Upper lobe of right lung (tissue), 1 donor: ENCODE measurements at regions not wholly inside any gene's neighbourhood (a gene's known extent, or its start where the extent isn't known, plus 50 kb on each side); places are given as distances from the start of the nearest gene placed in this dataset.

Source experiments
- ATAC-seq: fragments of 200-7000 bp; cut with Tn5 transposase; one replicate; pipeline ENCODE4 v1.9.1; 2020; ENCODE audit warnings: mild to moderate bottlenecking, moderate library complexity
- DNase-seq: peaks from one replicate; pipeline ENCODE4 v3.0.0-alpha.2; 2020
- H3K27ac ChIP-seq: fragments of 200-600 bp; one replicate; pipeline ENCODE4 v1.8.0; 2022
- H3K27me3 ChIP-seq: fragments of 200-600 bp; one replicate; pipeline ENCODE4 v1.8.0; 2022; ENCODE audit warnings: mild to moderate bottlenecking
- H3K36me3 ChIP-seq: fragments of 200-600 bp; one replicate; pipeline ENCODE4 v1.8.0; 2022
- H3K4me1 ChIP-seq: fragments of 200-600 bp; one replicate; pipeline ENCODE4 v1.8.0; 2022
- H3K4me3 ChIP-seq: fragments of 200-600 bp; one replicate; pipeline ENCODE4 v1.8.0; 2022; ENCODE audit warnings: mild to moderate bottlenecking
- H3K9me3 ChIP-seq: fragments of 200-600 bp; one replicate; pipeline ENCODE4 v1.8.0; 2022
- intact Hi-C: fragments of 100-400 bp; cut with DNase I; formaldehyde crosslinking; loops from one replicate; pipeline ENCODE4 v1.11.0; 2022
- TF ChIP-seq, protein P1 (sequence below): fragments of 200-600 bp; IDR thresholded peaks from one replicate; pipeline ENCODE4 v1.8.0; 2022; ENCODE audit warnings: antibody characterized with exemption
- donor health status: DM: no; HTN: yes; CAD: no; lungs with severe emphysema.

DNA sequence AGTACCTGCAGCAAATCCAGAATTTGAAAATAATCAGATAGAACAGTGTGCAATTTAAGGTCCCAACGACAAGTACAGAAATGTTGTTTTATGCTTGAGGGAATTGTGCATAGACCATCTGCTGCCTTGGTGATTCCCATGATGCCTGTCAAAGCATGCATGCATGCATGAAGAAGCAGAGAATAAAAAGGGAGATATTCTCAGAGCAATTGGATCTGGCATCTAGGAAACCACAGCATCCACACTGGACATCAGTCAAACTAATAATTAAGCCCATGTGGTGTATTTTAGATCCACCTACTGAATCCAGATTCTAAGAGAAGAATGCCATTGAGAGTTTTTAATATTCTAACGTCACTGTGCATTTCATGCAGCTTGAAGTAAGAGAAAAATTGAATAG, 361.2 kb downstream of the FSIP2 start:
- TF ChIP-seq, protein P1, sequence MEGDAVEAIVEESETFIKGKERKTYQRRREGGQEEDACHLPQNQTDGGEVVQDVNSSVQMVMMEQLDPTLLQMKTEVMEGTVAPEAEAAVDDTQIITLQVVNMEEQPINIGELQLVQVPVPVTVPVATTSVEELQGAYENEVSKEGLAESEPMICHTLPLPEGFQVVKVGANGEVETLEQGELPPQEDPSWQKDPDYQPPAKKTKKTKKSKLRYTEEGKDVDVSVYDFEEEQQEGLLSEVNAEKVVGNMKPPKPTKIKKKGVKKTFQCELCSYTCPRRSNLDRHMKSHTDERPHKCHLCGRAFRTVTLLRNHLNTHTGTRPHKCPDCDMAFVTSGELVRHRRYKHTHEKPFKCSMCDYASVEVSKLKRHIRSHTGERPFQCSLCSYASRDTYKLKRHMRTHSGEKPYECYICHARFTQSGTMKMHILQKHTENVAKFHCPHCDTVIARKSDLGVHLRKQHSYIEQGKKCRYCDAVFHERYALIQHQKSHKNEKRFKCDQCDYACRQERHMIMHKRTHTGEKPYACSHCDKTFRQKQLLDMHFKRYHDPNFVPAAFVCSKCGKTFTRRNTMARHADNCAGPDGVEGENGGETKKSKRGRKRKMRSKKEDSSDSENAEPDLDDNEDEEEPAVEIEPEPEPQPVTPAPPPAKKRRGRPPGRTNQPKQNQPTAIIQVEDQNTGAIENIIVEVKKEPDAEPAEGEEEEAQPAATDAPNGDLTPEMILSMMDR = no peak

DNA sequence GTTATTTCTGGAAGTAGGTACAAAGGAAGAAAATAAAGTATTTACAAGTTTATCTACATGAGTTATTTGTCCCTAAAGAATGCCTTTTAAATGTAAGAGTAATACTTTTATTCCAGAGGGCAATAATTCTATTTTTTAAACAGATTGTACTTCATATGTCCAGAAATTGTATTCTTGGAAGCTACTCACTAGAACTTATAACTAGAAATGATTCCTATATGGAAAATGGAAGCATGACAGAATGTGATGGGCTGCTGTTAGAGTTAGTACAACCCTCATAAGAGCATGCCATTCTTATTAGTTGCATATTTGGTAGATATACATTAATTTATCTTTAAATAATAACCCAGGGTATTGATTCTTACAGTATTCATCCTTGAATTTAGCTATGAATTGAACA, 362.0 kb downstream of the FSIP2 start:
- Histone ChIP-seq H3K4me1 (no peaks in the 10 kb centered on the region), H3K9me3 (no peaks in the 10 kb centered on the region), H3K36me3 (no peaks in the 10 kb centered on the region), H3K27me3 (no peaks in the 10 kb centered on the region), H3K27ac (no peak overlapping the region), H3K4me3 (no peak overlapping the region)
- ATAC-seq = no peak
- TF ChIP-seq, protein P1 = no peak
- DNase-seq = no peak
- intact Hi-C loops = no loop called here

More for the DNA sequence above, 361.2 kb downstream of the FSIP2 start:
- no peaks in the 10 kb centered on the region for H3K9me3 ChIP-seq
- no peak overlapping the region for H3K4me3 ChIP-seq
- intact Hi-C loops = no loop called here
- ATAC-seq = no peak
- no peaks in the 10 kb centered on the region for H3K4me1 ChIP-seq
- no peaks in the 10 kb centered on the region for H3K27me3 ChIP-seq
- DNase-seq = no peak
- no peaks in the 10 kb centered on the region for H3K36me3 ChIP-seq
- no peak overlapping the region for H3K27ac ChIP-seq

GRCh38 chr2:186101616-186102015, 363.0 kb downstream of the FSIP2 start:
- no peaks in the 10 kb centered on the region for H3K36me3 ChIP-seq
- no peak overlapping the region for H3K4me3 ChIP-seq
- no peak for ATAC-seq
- TF ChIP-seq, protein P1 = no peak
- no peaks in the 10 kb centered on the region for H3K4me1 ChIP-seq
- DNase-seq = no peak
- H3K27ac ChIP-seq = no peak overlapping the region
- H3K27me3 ChIP-seq = no peaks in the 10 kb centered on the region
- intact Hi-C loops = no loop called here
- no peaks in the 10 kb centered on the region for H3K9me3 ChIP-seq

GRCh38 chr2:186103276-186103675, 364.7 kb downstream of the FSIP2 start:
- H3K36me3 ChIP-seq = no peaks in the 10 kb centered on the region
- intact Hi-C loops = no loop called here
- H3K4me1 ChIP-seq = no peaks in the 10 kb centered on the region

DNA sequence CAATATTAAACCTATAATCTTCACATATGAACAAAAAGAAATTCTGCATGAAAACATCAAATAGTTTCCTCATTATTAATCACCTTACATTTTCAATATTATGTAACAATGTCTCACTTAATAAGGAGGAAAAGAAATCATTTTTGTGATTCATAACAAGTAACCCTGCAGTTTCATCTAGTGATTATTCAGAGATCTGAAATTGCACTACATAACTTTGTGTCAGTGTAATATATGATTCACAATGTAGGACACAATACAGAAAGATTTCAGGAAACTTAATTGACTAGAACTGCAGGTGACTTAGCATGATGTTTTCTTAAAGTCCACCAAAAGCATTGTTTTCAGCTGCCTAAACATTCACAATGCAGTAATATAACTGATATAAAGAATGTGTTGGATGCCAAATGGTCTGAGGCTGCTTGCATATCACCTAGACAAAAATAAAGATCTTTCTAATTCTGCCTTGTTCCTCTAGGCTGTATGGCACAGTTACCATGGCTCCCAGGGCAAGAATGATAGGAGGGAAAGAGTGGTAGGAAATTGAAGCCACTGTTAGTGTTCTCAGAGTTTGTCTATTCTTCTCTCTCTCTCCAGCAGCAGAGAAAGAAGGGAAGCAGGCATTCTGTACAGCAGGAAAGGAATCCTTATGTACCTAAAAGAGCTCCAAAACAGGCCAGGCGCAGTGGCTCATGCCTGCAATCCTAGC, 366.6 kb downstream of the FSIP2 start:
- no peaks in the 10 kb centered on the region for H3K4me1 ChIP-seq
- H3K9me3 ChIP-seq = no peaks in the 10 kb centered on the region
- no peak overlapping the region for H3K27ac ChIP-seq
- TF ChIP-seq, protein P1 = no peak
- H3K27me3 ChIP-seq = no peaks in the 10 kb centered on the region
- H3K4me3 ChIP-seq = no peak overlapping the region
- DNase-seq (no peak), ATAC-seq (no peak)
- no peaks in the 10 kb centered on the region for H3K36me3 ChIP-seq
- intact Hi-C loops = no loop called here

More at GRCh38 chr2:186103276-186103675, 364.7 kb downstream of the FSIP2 start:
- Histone ChIP-seq H3K4me3 (no peak overlapping the region), H3K27ac (no peak overlapping the region), H3K9me3 (no peaks in the 10 kb centered on the region), H3K27me3 (no peaks in the 10 kb centered on the region)
- TF ChIP-seq, protein P1 = no peak
- ATAC-seq = no peak
- no peak for DNase-seq

DNA sequence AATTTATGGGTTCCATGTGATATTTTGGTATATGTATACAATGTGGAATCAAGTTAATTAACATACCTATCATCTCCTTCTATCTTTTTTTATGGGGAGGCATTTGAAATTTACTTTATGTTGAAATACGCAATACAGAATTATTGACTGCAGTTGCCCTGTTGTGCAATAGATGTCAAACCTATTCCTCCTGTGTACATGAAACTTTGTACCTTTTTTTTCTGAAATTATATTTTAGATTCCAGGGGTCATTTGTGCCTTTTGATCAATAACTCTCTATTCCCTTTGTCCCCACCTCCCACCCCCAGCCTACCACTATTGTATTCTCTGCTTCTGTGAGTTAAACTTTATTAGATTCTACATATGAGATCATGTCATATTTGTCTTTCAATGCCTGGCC, 369.9 kb downstream of the FSIP2 start:
- intact Hi-C loops = no loop called here

More for the DNA sequence above, 369.9 kb downstream of the FSIP2 start:
- no peaks in the 10 kb centered on the region for H3K4me1 ChIP-seq
- H3K9me3 ChIP-seq = no peaks in the 10 kb centered on the region
- H3K4me3 ChIP-seq = no peak overlapping the region
- no peaks in the 10 kb centered on the region for H3K36me3 ChIP-seq
- DNase-seq (no peak), ATAC-seq (no peak)
- no peaks in the 10 kb centered on the region for H3K27me3 ChIP-seq
- TF ChIP-seq, protein P1 = no peak
- H3K27ac ChIP-seq = no peak overlapping the region
